NCI-H2196 treated with DMSO at 0.1 percent for 48 hours (cell line): ENCODE measurements at regions not wholly inside any gene's neighbourhood (a gene's known extent, or its start where the extent isn't known, plus 50 kb on each side); places are given as distances from the start of the nearest gene placed in this dataset.
"Not testable (repeated sequence)": the region's sequence is repeated elsewhere in the genome, so short reads cannot be mapped to it uniquely, and the experiment has no call there.

Experiments
- DNase-seq: peaks from one replicate; lab custom pipeline; 2025; ENCODE audit not compliant: unreplicated experiment; lab: John Stamatoyannopoulos, UW

DNA sequence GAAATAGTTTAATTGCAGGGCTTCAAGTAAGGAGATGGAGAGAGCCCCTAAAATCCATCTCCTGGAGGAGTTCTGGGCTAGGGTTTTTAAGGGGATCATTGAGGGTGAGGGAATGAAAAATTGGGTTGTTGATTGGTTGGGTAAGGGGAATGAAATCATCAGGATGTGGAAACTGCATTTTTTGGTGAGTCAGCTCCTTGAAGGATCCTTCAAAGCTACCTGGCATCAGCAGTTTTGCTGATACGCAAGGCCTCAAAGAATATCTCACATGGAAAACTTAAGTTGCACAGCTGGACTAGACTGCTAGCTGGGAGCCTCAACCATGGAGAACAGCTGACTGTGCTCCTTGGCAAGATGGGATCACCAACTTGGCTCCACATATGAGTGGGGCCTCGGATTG, 136.7 kb downstream of the FGF10 start:
- no peak for DNase-seq

DNA sequence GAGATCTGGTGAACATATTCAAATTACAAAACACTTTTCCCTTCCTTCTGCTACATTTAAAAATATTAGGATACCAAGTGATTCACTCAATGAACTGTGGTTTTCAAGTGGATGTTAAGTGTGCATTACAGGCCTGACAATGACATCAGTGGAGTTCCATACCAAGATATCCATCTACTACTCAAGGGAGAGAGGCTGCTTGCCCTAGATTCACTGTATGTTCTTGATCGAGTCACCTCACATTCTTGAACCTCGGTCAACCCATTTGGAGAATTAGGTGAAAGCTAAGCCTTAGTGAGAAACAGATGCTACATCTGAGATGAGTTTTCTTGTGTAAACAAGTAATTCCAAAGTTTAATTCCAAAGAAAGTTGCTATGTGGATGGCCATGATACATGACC, 142.2 kb downstream of the FGF10 start:
- no peak for DNase-seq

DNA sequence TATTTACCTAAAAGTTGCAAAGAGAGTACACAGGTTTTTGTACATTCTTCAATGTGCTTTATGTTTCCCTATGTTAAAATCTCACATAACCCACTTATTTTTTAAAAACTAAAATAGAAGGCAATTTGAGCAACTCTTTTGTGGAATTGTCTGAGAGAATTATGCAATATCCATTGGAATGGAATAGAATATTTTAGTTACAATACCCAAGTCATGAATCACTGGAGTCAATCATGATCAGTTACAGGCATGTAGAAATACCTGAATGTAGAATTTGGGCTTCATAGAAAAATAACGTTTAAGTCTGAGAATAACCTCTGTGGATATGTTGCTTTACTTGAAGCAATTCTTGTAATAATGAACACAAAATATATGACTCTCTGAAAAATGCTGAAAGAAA, 143.3 kb downstream of the FGF10 start:
- DNase-seq = no peak

DNA sequence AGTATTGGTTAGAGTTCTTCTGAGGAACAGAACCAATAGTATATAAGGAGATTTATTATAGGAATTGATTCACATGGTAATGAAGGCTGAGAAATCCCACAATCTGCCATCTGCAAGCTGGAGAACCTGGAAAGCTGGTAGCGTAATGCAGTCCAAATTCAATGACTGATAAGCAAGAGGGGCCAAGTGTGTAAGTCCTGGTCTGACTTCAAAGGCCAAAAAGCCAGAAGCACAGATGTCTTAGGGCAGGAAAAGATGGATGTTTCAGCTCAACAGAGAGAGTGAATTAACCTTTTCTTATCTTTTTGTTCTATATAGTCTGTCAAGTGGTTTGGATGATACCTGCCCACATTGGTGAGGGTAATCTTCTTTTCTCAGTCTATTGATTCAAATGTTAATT, 146.4 kb downstream of the FGF10 start:
- no peak for DNase-seq

DNA sequence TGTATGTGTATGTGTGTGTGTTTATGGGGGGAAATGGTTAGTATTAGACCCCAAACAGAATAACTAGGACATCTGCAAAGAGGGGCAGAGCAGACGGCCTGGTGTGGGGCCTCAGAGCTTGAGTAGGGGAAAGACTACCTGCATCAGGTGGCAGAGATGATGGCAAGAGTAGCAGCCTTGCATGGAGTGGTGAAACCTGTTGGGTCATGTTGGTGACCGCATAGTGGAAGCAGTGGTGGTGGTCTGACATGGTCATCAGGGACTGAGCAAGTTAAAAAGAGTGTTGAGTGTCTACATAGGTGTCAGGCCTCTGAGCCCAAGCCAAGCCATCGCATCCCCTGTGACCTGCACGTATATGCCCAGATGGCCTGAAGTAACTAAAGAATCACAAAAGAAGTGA, 153.2 kb downstream of the FGF10 start:
- no peak for DNase-seq

DNA sequence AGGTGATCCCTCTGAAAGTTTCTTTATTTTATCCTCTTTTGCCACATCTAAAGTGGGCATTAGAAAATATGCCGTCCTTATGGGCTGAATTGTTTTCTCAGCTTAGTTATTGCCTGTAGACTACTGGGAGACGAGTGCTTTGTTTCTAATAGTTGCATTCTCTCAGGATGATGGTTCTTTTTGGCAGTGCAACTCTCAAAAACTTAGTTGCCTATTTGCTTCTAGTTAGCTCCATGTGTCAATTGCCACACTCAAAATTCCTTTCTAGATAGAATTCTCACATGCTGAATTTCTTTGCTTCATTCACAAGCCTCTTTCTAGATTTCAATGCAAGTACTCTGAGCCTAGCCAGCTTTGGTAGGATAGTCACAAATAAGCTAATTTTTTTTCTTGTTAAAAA, 155.5 kb downstream of the FGF10 start:
- no peak for DNase-seq

DNA sequence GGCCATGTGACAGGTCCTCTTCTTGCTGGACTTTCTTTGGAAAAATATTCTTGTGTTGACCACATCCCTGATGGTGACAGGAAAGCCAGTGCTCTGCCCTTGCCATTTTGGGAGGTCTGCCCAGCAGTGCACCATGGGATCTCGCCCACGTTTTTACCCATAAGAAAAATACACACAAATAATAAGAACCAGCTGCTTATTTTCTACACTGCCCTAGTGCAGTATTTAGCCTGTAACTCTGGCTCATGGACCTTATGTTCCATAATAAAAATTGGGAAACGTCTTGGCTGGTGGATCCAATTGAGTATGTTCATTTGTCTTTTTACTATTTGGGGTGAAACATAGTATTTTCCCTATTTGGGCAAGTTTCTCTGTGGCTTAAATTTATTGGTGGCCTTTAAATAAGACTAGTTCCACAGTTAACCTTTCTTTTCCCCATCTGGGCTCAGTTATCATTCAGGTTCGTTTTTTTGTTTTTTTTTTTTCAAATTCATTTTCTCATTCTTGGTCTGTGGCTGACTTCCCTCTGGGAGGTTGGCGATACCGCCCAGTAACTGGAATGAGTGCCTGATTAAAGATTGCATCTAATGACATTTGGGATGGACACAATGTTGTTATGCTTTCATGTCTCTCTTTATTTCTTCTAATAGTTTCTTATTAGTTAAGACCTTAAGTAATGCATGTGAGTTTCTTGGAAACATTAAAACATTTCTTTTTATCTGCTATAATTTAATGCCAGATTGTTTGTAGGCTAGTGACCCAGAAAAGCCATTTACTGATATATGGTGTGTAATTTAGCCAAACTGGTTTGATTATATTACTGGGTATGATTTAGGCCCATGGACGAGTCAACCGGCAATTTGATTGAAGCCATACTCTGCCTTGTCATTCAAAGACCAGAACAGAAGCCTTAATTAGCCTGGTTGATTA, 163.7 kb downstream of the FGF10 start:
- no peak for DNase-seq

DNA sequence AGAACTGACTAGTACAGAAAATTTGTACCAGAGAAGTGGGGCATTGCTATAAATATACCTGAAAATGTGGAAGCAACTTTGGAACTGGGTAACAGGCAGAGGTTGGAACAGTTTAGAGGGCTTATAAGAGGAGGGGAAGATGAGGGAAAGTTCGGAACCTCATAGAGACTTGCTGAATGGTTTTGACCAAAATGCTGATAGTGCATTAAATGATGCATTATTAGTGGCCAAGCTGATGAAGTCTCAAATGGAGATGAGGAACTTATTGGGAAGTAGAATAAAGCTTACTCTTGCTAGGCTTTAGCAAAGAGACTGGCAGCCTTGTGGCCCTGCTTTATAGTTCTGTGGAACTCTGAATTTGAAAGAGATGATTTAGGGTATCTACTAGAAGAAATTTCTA, 189.8 kb downstream of the FGF10 start:
- DNase-seq = no peak

DNA sequence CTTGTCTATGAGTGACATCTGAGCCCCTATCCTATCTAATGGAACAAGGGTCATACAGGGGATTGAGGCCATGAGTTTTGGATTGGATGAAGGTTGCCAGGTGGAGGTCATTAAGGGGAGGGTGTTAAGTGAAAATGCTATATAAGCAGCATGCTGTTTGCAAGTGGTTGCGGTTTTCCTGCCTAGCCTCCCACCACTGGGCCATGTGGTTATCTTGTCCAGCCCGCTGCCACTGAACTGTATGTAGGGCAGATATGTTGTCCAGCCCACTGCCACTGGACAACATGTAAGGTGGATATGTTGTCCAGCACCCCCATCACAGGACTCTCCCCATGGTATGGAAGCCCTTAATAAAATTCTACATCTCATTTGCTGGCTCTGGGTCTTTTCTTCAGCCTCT, 200.0 kb downstream of the FGF10 start:
- DNase-seq = no peak

DNA sequence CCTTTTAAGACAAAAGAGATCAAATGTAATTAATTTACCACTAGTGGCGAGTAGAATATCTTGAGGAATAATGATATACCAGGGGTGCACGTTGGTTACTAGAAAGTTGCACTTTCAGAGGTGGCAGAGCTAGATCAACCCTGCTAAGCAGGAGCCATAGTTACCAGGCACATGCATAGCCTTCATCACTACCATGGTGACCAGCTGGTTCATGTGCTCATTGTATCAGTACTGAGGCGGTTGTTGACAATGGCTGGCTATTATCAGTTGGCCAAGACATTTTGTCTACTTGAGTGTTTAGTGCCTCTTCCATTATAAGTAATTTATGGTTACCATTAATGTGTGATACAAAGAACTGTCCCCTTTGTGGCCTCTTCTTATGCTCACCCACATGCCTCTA, 201.2 kb downstream of the FGF10 start:
- no peak for DNase-seq

DNA sequence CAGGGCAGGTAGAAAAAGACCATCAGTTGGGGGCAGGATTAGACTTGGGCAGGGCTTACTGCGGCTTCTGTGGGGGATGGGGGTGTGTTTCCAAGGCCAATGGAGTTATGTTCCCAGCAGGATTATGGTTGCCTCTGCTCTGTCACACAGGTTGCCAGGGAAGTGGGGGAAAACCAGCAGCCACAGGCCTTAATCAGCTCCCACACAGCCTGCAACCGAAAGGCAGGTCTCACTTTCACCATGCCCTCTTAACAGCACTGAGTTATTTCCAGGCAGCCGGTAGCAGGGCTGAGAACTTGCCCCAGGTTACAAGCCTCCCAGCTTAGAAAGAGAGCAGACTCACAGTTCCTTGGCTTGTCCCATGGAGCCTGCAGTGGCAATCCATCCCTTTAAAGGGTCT, 205.5 kb downstream of the FGF10 start:
- DNase-seq = no peak

DNA sequence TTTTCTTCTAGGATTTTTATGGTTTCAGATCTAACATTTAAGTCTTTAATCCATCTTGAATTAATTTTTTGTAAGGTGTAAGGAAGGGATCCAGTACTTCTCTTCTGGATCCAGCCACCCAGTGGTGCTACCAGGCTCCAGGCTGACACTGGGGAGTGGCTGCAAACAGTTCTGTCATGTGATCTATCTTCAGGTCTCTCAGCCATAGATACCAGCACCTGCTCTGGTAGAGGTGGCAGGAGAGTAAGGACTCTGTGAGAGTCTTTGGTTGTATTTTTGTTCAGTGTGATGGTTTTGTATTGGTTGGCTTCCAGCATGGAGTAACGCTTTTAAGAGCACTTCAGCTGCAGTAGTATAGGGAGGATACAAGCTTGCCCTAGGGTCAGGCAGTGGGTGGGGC, 205.9 kb downstream of the FGF10 start:
- no peak for DNase-seq

DNA sequence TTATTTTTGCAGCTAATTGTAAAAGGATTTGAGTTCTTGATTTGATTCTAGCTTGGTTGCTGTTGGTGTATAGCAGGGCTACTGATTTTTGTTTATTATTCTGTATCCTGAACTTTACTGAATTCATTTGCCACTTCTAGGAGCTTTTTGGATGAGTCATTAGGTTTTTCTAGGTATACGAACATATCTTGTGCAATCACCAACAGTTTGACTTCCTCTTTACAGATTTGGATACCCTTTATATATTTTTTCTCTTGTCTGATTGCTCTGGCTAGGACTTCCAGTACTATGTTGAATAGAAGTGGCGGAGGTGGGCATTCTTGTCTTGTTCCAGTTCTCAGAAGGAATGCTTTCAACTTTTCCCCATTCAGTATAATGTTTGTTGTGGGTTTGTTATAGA, 210.8 kb downstream of the FGF10 start:
- no peak for DNase-seq

DNA sequence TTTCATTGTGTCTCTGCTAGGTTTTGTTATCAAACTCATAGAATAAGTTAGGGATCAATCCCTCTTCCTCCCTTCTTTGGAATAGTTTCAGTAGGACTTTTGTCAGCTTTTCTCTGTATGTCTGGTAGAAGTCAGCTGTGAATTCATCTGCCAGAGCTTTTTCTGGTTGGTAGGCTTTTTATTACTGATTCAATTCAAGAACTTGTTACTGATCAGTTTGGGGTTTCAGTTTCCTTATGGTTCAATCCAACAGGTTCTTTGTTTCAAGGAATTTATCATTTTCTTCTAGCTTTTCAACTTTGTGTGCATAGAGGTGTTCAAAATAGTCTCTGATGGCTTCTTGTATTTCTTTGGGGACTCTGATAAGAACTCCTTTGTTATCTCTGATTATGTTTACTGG, 221.7 kb downstream of the FGF10 start:
- DNase-seq = no peak

DNA sequence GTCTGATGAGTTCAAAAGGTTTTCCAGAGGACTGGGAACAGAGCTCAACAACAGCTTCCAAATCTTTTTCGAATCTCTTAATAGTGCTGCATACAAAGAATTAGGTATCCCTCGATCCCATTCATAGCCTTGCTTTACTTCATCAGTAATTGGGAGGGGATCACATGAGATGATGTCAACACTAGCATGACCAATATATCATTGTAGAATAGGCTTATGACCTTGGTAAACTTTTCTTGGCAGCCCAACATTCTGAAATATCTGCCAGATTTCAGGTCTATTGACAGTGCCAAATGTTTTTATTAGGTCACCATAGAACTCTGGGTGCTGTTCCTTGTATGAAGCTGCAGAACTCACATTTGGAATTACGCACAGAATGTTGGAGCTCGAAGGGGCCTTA, 228.9 kb downstream of the FGF10 start:
- DNase-seq = no peak

DNA sequence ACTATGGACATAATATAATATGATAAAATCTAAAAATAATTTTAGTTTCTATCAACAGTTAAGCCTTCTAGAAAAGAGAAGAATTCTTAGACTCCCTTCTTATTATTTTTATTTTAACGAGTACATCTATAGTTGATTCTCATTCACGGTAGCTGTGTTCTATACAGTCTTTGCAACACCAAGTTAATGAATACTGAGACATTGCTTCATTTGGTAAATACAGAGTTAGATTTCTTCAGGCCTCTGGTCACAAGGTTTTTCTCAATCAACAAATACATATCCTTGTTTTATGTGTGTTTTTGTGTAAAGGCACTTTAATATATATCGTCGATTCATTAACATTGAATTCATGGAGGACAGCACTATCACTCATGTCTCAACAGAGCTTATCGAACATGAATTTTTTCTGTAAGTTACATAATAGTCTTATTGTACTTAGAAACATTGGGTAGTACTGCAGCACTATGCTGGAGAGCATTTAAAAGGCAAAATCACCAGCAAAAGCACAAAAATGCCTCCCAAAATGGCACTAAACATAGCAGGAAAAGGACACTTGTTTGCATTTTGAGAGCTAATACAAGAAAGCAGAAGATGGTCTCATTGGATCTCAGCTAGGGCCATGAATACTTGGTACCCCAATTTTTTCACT, 239.0 kb downstream of the FGF10 start:
- DNase-seq = no peak

DNA sequence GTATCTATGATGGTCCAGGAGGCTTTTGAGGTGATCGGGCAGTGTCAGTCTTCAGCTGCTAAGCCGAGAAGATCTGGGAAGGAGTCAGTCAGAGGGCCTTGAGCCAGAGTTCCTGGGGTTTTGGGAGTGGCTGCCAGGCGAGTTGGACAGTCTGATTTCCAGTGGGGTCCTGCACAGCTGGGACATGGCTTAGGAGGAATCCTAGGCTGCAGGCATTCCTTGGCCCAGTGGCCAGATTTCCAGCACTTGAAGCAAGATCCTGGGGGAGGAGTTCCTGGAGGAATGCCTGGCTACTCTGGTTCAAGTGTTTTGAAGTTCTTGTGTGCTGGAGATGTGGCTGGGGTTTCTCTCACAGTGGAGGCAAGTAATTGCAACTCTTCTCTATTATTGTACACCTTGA, 271.3 kb downstream of the FGF10 start:
- DNase-seq = not testable (repeated sequence)

DNA sequence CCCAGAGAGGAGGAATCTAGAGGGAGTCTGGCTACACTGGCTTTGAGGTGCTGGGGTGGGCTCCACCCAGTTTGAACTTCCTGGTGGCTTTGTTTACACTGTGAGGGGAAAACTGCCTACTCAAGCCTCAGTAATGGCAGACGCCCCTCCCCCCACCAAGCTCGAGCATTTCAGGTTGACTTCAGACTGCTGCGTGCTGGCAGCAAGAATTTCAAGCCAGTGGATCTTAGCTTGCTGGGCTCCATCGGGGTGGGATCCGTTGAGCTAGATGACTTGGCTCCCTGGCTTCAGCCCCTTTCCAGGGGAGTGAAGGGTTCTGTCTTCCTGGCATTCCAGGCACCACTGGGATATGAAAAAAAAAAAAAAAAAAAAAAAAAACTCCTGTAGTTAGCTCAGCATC, 281.0 kb downstream of the FGF10 start:
- DNase-seq = not testable (repeated sequence)

DNA sequence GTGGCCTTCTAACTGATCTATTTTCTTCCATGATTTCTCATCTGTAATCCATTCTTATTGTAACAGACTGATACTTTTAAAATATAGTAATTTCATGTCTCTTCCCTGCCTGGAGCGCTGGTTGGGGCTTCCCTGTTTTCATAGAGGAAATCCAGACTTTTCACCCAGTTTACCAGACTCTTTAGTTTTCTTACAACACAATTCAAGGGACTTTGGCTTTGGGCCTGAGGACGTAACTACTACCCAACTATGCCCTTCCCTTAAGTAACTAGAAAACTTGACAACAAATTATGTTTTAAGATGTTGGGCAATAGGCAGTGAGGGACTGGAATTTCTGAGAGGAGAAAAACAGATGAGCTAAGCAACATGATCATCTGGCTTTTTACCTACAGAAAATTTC, 289.6 kb downstream of the FGF10 start:
- no peak for DNase-seq

DNA sequence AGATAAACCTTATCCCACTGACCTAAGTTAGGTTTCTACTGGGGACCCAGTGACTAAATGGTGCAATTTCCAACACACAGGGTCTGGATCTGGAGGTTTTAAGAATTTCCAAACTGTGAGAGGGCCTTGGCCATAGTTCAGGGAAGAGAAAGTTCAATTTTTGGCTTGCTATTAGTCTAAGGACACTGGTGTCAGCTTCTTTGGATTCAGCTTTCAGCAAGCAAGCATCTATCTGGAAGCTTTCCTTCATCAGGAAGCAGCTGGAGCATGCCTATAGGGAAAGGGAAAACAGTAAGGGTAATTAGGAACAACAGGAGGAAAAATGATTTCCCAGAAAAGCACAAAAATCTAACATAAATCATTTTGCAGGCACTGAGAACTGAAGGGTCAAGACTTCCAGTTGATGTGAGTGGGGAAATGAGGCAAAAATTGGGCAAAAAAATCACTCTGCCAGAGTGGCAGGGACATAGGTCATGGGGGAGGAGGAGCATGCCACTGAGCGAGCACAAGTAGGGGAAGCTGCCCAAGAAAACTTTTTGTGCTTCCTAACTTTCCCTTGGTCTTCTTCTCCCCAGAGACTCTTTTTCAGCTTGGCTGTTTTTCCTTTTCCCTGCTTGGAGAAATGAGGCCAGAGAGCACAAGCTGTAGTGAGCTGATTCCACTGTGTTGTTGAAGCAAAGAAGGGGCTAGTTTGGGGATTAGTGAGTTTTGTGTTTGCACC, 299.6 kb downstream of the FGF10 start:
- no peak for DNase-seq

DNA sequence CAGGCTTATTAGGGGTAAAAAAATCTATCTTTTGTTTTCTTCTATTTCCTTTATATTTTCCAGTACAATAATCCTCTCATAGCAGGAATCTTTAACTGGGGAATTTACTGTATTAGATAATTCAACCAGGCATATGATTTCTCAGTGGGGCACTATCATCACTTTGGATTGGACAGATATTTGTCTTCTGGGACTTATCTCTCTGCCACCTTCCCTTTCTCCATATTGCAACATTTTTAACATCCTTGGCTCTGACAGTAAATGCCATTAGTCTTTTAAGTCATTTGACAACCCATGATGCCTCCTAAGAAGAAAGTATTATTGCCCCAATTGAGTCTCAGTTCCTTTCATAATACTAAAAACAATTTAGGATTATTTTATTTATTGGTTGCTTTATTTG, 304.1 kb downstream of the FGF10 start:
- no peak for DNase-seq

DNA sequence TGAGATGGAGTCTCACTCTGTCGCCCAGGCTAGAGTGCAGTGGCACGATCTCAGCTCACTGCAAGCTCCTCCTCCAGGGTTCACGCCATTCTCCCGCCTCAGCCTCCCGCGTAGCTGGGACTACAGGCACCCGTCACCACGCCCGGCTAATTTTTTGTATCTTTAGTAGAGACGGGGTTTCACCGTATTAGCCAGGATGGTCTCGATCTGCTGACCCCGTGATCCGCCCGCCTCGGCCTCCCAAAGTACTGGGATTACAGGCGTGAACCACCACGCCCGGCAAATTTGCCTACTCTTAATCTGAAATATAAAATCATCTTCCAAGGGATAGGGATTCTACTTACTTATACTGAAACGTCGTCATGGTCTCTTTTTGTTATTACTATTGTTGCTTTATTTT, 314.7 kb downstream of the FGF10 start:
- DNase-seq = not testable (repeated sequence)
